ENCODE measurements at regions not wholly inside any gene's neighbourhood (a gene's known extent, or its start where the extent isn't known, plus 50 kb on each side); places are given as distances from the start of the nearest gene placed in this dataset.

- DNase-seq (ENCODE audit: low read depth): no peak
- Histone ChIP-seq H3K36me3 (ENCODE audit: control insufficient read depth, insufficient read depth, low read length) (no peaks in the 10 kb centered on the region), H3K27me3 (ENCODE audit: control insufficient read depth, insufficient read depth, low read length) (no peaks in the 10 kb centered on the region), H3K4me3 (ENCODE audit: low read depth, low read length) (no peak overlapping the region)
- FAIRE-seq: no peak
- no peak for TF ChIP-seq CTCF (IDR thresholded peaks at IDR 0.05; ENCODE audit: insufficient read depth, low read length, severe bottlenecking)
Measured at GRCh38 chr17:54760836-54761235, 139.8 kb upstream of the TOM1L1 start.

- no peaks in the 10 kb centered on the region for H3K27me3 ChIP-seq (ENCODE audit: control insufficient read depth, insufficient read depth, low read length)
- H3K4me3 ChIP-seq (ENCODE audit: low read depth, low read length): no peak overlapping the region
- FAIRE-seq (no peak), DNase-seq (ENCODE audit: low read depth) (no peak)
- H3K36me3 ChIP-seq (ENCODE audit: control insufficient read depth, insufficient read depth, low read length): no peaks in the 10 kb centered on the region
- no peak for TF ChIP-seq CTCF (IDR thresholded peaks at IDR 0.05; ENCODE audit: insufficient read depth, low read length, severe bottlenecking)
Measured at GRCh38 chr17:54770836-54771235, 129.8 kb upstream of the TOM1L1 start.

GRCh38 chr17:54771409-54771915, 129.2 kb upstream of the TOM1L1 start:
- Histone ChIP-seq H3K27me3 (ENCODE audit: control insufficient read depth, insufficient read depth, low read length) (no peaks in the 10 kb centered on the region), H3K36me3 (ENCODE audit: control insufficient read depth, insufficient read depth, low read length) (no peaks in the 10 kb centered on the region), H3K4me3 (ENCODE audit: low read depth, low read length) (no peak overlapping the region)
- no peak for FAIRE-seq
- no peak for TF ChIP-seq CTCF (IDR thresholded peaks at IDR 0.05; ENCODE audit: insufficient read depth, low read length, severe bottlenecking)
- no peak for DNase-seq (ENCODE audit: low read depth)

GRCh38 chr17:54780238-54780637, 120.4 kb upstream of the TOM1L1 start:
- DNase-seq (ENCODE audit: low read depth) (no peak), FAIRE-seq (no peak)
- H3K36me3 ChIP-seq (ENCODE audit: control insufficient read depth, insufficient read depth, low read length): no peaks in the 10 kb centered on the region
- H3K4me3 ChIP-seq (ENCODE audit: low read depth, low read length): no peak overlapping the region
- no peak for TF ChIP-seq CTCF (IDR thresholded peaks at IDR 0.05; ENCODE audit: insufficient read depth, low read length, severe bottlenecking)
- no peaks in the 10 kb centered on the region for H3K27me3 ChIP-seq (ENCODE audit: control insufficient read depth, insufficient read depth, low read length)

- no peak overlapping the region for H3K4me3 ChIP-seq (ENCODE audit: low read depth, low read length)
- H3K27me3 ChIP-seq (ENCODE audit: control insufficient read depth, insufficient read depth, low read length): no peaks in the 10 kb centered on the region
- no peak for TF ChIP-seq CTCF (IDR thresholded peaks at IDR 0.05; ENCODE audit: insufficient read depth, low read length, severe bottlenecking)
- DNase-seq (ENCODE audit: low read depth): peak; percentile 6
- H3K36me3 ChIP-seq (ENCODE audit: control insufficient read depth, insufficient read depth, low read length): no peaks in the 10 kb centered on the region
- FAIRE-seq: no peak
Measured at GRCh38 chr17:54781389-54781788, 119.3 kb upstream of the TOM1L1 start.

GRCh38 chr17:54784305-54784704, 116.3 kb upstream of the TOM1L1 start:
- no peaks in the 10 kb centered on the region for H3K27me3 ChIP-seq (ENCODE audit: control insufficient read depth, insufficient read depth, low read length)
- H3K4me3 ChIP-seq (ENCODE audit: low read depth, low read length): no peak overlapping the region
- no peaks in the 10 kb centered on the region for H3K36me3 ChIP-seq (ENCODE audit: control insufficient read depth, insufficient read depth, low read length)
- FAIRE-seq (no peak), DNase-seq (ENCODE audit: low read depth) (no peak)
- no peak for TF ChIP-seq CTCF (IDR thresholded peaks at IDR 0.05; ENCODE audit: insufficient read depth, low read length, severe bottlenecking)
